ENCODE measurements at regions not wholly inside any gene's neighbourhood (a gene's known extent, or its start where the extent isn't known, plus 50 kb on each side); places are given as distances from the start of the nearest gene placed in this dataset.

DNA sequence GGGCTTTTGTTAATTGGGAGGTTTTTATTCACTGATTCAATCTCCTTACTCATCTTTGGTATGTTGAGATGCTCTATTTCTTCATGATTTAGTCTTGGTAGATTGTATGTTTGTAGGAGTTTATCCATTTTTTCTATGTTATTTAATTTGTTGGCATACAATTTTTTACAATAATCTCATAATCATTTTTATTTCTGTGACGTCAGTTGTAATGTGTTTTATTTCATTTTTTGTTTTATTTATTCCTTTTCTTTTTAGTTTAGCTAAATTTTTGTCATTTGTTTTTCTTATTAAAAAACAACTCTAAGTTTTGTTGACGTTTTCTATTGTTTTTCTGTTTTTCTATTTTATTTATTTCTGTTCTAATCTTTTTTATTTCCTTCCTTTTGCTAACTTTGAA lies 389.8 kb downstream of the HS3ST3B1 start:
- H3K9me3 Mint-ChIP-seq (ENCODE audit: unreplicated experiment) = peaks cover 9% of the 10 kb centered on the region
- H3K27me3 Mint-ChIP-seq (ENCODE audit: insufficient read depth, unreplicated experiment) = no peaks in the 10 kb centered on the region
- ChIA-PET CTCF (no interaction called here), POLR2A (no interaction called here)
- Histone ChIP-seq H3K9me3 (no peaks in the 10 kb centered on the region), H3K4me3 (ENCODE audit: low read depth, low read length) (no peak overlapping the region), H3K4me1 (no peaks in the 10 kb centered on the region), H3K27me3 (replicated peaks; ENCODE audit: control insufficient read depth, insufficient read depth, low read length) (no peaks in the 10 kb centered on the region), H3K36me3 (ENCODE audit: control insufficient read depth, insufficient read depth, low read length) (no peaks in the 10 kb centered on the region)
- BruUV-seq (replicated peaks) = no TSS peak
- TF ChIP-seq CTCF (IDR thresholded peaks at IDR 0.05; ENCODE audit: insufficient read depth in 1 of 2, low read depth in 1 of 2, low read length in 1 of 2, severe bottlenecking in 1 of 2, unreplicated experiment in 1 of 2) = no peak
- no peak for DNase-seq
- intact Hi-C loops (cut with micrococcal nuclease; ENCODE audit: unreplicated experiment) = no loop called here
- H3K4me3 Mint-ChIP-seq (ENCODE audit: unreplicated experiment) = no peak overlapping the region
- no peaks in the 10 kb centered on the region for H3K36me3 Mint-ChIP-seq (ENCODE audit: insufficient read depth, unreplicated experiment)
- H3K4me1 Mint-ChIP-seq (ENCODE audit: low read depth, unreplicated experiment) = no peaks in the 10 kb centered on the region
- H3K27ac Mint-ChIP-seq (ENCODE audit: unreplicated experiment) = no peak overlapping the region

DNA sequence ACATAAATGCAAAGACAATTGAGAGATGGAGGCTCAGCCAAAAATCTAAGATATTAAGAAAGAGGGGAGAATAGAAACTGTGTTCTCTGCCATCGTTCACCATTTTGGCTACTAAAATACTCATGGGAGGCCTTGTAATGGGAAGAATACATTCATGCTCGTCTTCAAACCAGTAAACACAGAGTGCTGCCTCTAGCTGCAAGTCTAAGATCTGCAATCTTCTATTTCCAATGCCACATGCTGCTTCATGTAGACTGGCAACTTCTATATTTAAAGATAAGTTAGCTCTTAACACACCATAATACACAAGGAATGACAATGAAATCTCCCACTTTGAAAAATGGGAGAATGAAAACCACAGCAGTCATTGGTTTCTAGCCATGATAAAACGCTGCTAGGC lies 387.3 kb downstream of the HS3ST3B1 start:
- CTCF ChIA-PET = no interaction called here
- no peaks in the 10 kb centered on the region for H3K4me1 ChIP-seq
- no peaks in the 10 kb centered on the region for H3K27me3 ChIP-seq (replicated peaks; ENCODE audit: control insufficient read depth, insufficient read depth, low read length)
- no peaks in the 10 kb centered on the region for H3K36me3 ChIP-seq (ENCODE audit: control insufficient read depth, insufficient read depth, low read length)
- intact Hi-C loops (cut with micrococcal nuclease; ENCODE audit: unreplicated experiment) = no loop called here
- H3K4me3 Mint-ChIP-seq (ENCODE audit: unreplicated experiment) = no peak overlapping the region
- no peaks in the 10 kb centered on the region for H3K4me1 Mint-ChIP-seq (ENCODE audit: low read depth, unreplicated experiment)
- no peaks in the 10 kb centered on the region for H3K36me3 Mint-ChIP-seq (ENCODE audit: insufficient read depth, unreplicated experiment)
- no peaks in the 10 kb centered on the region for H3K9me3 ChIP-seq
- no peak overlapping the region for H3K4me3 ChIP-seq (ENCODE audit: low read depth, low read length)
- no peak overlapping the region for H3K27ac Mint-ChIP-seq (ENCODE audit: unreplicated experiment)
- POLR2A ChIA-PET = no interaction called here
- peaks cover 9% of the 10 kb centered on the region for H3K9me3 Mint-ChIP-seq (ENCODE audit: unreplicated experiment)
- no TSS peak for BruUV-seq (replicated peaks)
- H3K27me3 Mint-ChIP-seq (ENCODE audit: insufficient read depth, unreplicated experiment) = peaks cover 5% of the 10 kb centered on the region
- no peak for DNase-seq
- TF ChIP-seq CTCF (IDR thresholded peaks at IDR 0.05; ENCODE audit: insufficient read depth in 1 of 2, low read depth in 1 of 2, low read length in 1 of 2, severe bottlenecking in 1 of 2, unreplicated experiment in 1 of 2) = peak in 1 of 2 experiments; percentile 13

DNA sequence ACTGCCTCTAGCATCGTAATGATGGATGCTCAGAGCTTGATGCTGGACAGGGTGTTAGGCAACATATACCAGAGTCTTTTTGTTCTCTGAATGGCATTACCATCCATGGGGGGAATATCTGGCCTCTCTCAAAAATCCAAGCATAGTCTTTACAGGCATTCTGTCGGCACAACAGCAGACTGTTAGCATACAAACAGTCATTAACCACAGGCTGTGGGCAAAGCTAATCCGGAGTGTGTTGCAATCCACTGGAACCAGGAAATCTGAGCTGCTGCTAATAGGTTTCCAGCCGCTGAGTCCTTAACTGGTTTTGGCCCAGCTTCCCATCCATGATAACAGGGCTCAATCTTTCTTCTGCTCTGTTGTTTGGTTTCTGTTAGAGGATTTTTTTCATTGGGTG lies 371.9 kb downstream of the HS3ST3B1 start:
- no peak for TF ChIP-seq CTCF (IDR thresholded peaks at IDR 0.05; ENCODE audit: insufficient read depth in 1 of 2, low read depth in 1 of 2, low read length in 1 of 2, severe bottlenecking in 1 of 2, unreplicated experiment in 1 of 2)
- Histone ChIP-seq H3K27me3 (replicated peaks; ENCODE audit: control insufficient read depth, insufficient read depth, low read length) (no peaks in the 10 kb centered on the region), H3K9me3 (no peaks in the 10 kb centered on the region), H3K4me1 (no peaks in the 10 kb centered on the region), H3K4me3 (ENCODE audit: low read depth, low read length) (no peak overlapping the region), H3K36me3 (ENCODE audit: control insufficient read depth, insufficient read depth, low read length) (no peaks in the 10 kb centered on the region)
- Mint-ChIP-seq H3K4me3 (ENCODE audit: unreplicated experiment) (no peak overlapping the region), H3K27ac (ENCODE audit: unreplicated experiment) (no peak overlapping the region), H3K36me3 (ENCODE audit: insufficient read depth, unreplicated experiment) (no peaks in the 10 kb centered on the region), H3K27me3 (ENCODE audit: insufficient read depth, unreplicated experiment) (peaks cover 3% of the 10 kb centered on the region), H3K9me3 (ENCODE audit: unreplicated experiment) (no peaks in the 10 kb centered on the region), H3K4me1 (ENCODE audit: low read depth, unreplicated experiment) (no peaks in the 10 kb centered on the region)
- DNase-seq = no peak
- intact Hi-C loops (cut with micrococcal nuclease; ENCODE audit: unreplicated experiment) = no loop called here
- POLR2A ChIA-PET = no interaction called here
- CTCF ChIA-PET = no interaction called here
- BruUV-seq (replicated peaks) = no TSS peak

All from Caco-2 (cell line).